H1 (cell line): ENCODE measurements at regions not wholly inside any gene's neighbourhood (a gene's known extent, or its start where the extent isn't known, plus 50 kb on each side); places are given as distances from the start of the nearest gene placed in this dataset.

Source experiments
- CTCF ChIA-PET: fragments of 300-600 bp; sonication (Branson Sonifier 250); formaldehyde crosslinking; loops from one replicate; lab custom pipeline; 2021; ENCODE audit not compliant: partially characterized antibody; lab: Charles Lee
- POLR2A ChIA-PET: fragments of 300-600 bp; sonication (Branson Sonifier 250); formaldehyde crosslinking; loops from one replicate; lab custom pipeline; 2021; ENCODE audit warnings: inconsistent platforms; ENCODE audit not compliant: partially characterized antibody; lab: Charles Lee
- DNase-seq, 2 experiments: peaks; one replicate each; pipeline versions ENCODE4 v3.0.0 to v3.0.0-alpha.2; 2010 to 2022; ENCODE audit warnings: low spot score in 2 of 2, low read depth in 1 of 2, mixed read lengths in 1 of 2
- FAIRE-seq: peaks from 2 replicates; lab custom pipeline; 2011; peaks lifted over from hg19 to GRCh38; lab: Jason Lieb, UNC
- H2AFZ ChIP-seq: 2 replicates; pipeline ENCODE4 v1.8.1; 2012; ENCODE audit warnings: low read length, inconsistent platforms
- H2AK5ac ChIP-seq: 2 replicates; pipeline ENCODE4 v1.6.1; 2013; ENCODE audit warnings: low read depth, low read length
- H2BK120ac ChIP-seq: replicated peaks from 2 replicates; pipeline ENCODE3; 2013; ENCODE audit warnings: low read depth, low read length, inconsistent platforms
- H2BK12ac ChIP-seq: 2 replicates; pipeline ENCODE4 v1.6.1; 2013; ENCODE audit warnings: low read depth, low read length
- H2BK15ac ChIP-seq: 2 replicates; pipeline ENCODE4 v1.6.1; 2013; ENCODE audit warnings: low read length
- H2BK20ac ChIP-seq: 2 replicates; pipeline ENCODE4 v1.6.1; 2013; ENCODE audit warnings: low read length
- H2BK5ac ChIP-seq: 2 replicates; pipeline ENCODE4 v1.6.1; 2013; ENCODE audit warnings: low read depth, low read length
- H3K14ac ChIP-seq: 2 replicates; pipeline ENCODE4 v1.6.1; 2013; ENCODE audit warnings: inconsistent platforms; ENCODE audit not compliant: insufficient read length
- H3K18ac ChIP-seq: 2 replicates; pipeline ENCODE4 v1.6.1; 2013; ENCODE audit warnings: low read length; ENCODE audit errors: extremely low read depth
- H3K23ac ChIP-seq: 2 replicates; pipeline ENCODE4 v1.6.1; 2013; ENCODE audit warnings: inconsistent platforms; ENCODE audit not compliant: insufficient read length
- H3K23me2 ChIP-seq: 2 replicates; pipeline ENCODE4 v1.6.1; 2013; ENCODE audit warnings: low read depth, low read length
- H3K27ac ChIP-seq: 2 replicates; pipeline ENCODE4 v1.6.1; 2011; ENCODE audit warnings: low read depth, low read length, inconsistent platforms
- H3K27me3 ChIP-seq, 4 experiments: replicated peaks in 1 of 4; 1 replicate in 1 of 4; 2 replicates in 3 of 4; pipeline versions ENCODE4 v1.6.1 to v1.8.1; 2011 to 2013; ENCODE audit warnings: low read length in 3 of 4, mild to moderate bottlenecking in 3 of 4, inconsistent platforms in 2 of 4, mixed read lengths in 2 of 4, moderate library complexity in 1 of 4; ENCODE audit not compliant: control insufficient read depth in 3 of 4, insufficient read depth in 3 of 4; ENCODE audit errors: extremely low read depth in 1 of 4
- H3K36me3 ChIP-seq, 4 experiments: 2 replicates each; pipeline versions ENCODE4 v1.6.1 to v1.8.1; 2011 to 2013; ENCODE audit warnings: mild to moderate bottlenecking in 4 of 4, low read length in 3 of 4, moderate library complexity in 2 of 4, control low read depth in 1 of 4, inconsistent platforms in 1 of 4; ENCODE audit not compliant: insufficient read depth in 4 of 4, control insufficient read depth in 2 of 4
- H3K4ac ChIP-seq: replicated peaks from 2 replicates; pipeline ENCODE3; 2013; ENCODE audit warnings: low read length, low read depth, mixed read lengths, inconsistent platforms; ENCODE audit not compliant: insufficient read length
- H3K4me1 ChIP-seq, 4 experiments: replicated peaks in 1 of 4; 1 replicate in 1 of 4; 2 replicates in 3 of 4; pipeline versions ENCODE4 v1.6.1 to v1.8.1; 2011 to 2013; ENCODE audit warnings: low read length in 3 of 4, inconsistent platforms in 2 of 4, mixed read lengths in 1 of 4; ENCODE audit not compliant: insufficient read depth in 4 of 4, control insufficient read depth in 3 of 4
- H3K4me2 ChIP-seq, 2 experiments: 2 replicates each; pipeline versions ENCODE4 v1.6.1 to v1.8.1; 2011 to 2013; ENCODE audit warnings: low read depth in 2 of 2, low read length in 2 of 2, control low read depth in 1 of 2, inconsistent platforms in 1 of 2, mild to moderate bottlenecking in 1 of 2; ENCODE audit not compliant: insufficient read depth in 1 of 2
- H3K4me3 ChIP-seq, 4 experiments: fragments of 200-600, 300-600 bp in 1 of 4; sonication (generic), shearing (Covaris generic), sonication (Bioruptor Twin) in 1 of 4; 2 replicates each; pipeline versions ENCODE4 v1.5.1 to v1.8.1; 2011 to 2016; ENCODE audit warnings: low read length in 4 of 4, low read depth in 3 of 4, control low read depth in 2 of 4, inconsistent platforms in 2 of 4, mild to moderate bottlenecking in 2 of 4, mixed read lengths in 1 of 4, moderate library complexity in 1 of 4; ENCODE audit not compliant: insufficient read depth in 2 of 4; ENCODE audit errors: extremely low read depth in 1 of 4
- H3K56ac ChIP-seq: replicated peaks from 2 replicates; pipeline ENCODE3; 2013; ENCODE audit warnings: low read depth, mild to moderate bottlenecking, mixed read lengths, low read length, inconsistent platforms; ENCODE audit not compliant: insufficient read length
- H3K79me1 ChIP-seq: 2 replicates; pipeline ENCODE4 v1.6.1; 2013; ENCODE audit warnings: low read depth, low read length, control low read depth
- H3K79me2 ChIP-seq, 2 experiments: 2 replicates each; pipeline versions ENCODE4 v1.6.1 to v1.8.1; 2012 to 2013; ENCODE audit warnings: low read length in 2 of 2, mild to moderate bottlenecking in 2 of 2, inconsistent platforms in 1 of 2; ENCODE audit not compliant: insufficient read depth in 2 of 2, control insufficient read depth in 1 of 2
- H3K9ac ChIP-seq, 4 experiments: replicated peaks in 1 of 4; 1 replicate in 1 of 4; 2 replicates in 3 of 4; pipeline versions ENCODE4 v1.6.1 to v1.8.1; 2011 to 2013; ENCODE audit warnings: low read depth in 3 of 4, low read length in 3 of 4, control low read depth in 2 of 4, mild to moderate bottlenecking in 2 of 4, moderate library complexity in 2 of 4, inconsistent platforms in 1 of 4; ENCODE audit errors: extremely low read depth in 1 of 4
- H3K9me3 ChIP-seq, 2 experiments: 2 replicates each; pipeline versions ENCODE4 v1.6.1 to v1.8.1; 2012 to 2013; ENCODE audit warnings: mild to moderate bottlenecking in 2 of 2, moderate library complexity in 2 of 2, control low read depth in 1 of 2, inconsistent platforms in 1 of 2, low read depth in 1 of 2, low read length in 1 of 2, mixed read lengths in 1 of 2; ENCODE audit not compliant: insufficient read depth in 2 of 2
- H4K20me1 ChIP-seq, 2 experiments: replicated peaks in 1 of 2; 2 replicates each; pipeline versions ENCODE3 to v1.8.1; 2011 to 2013; ENCODE audit warnings: inconsistent platforms in 2 of 2, low read length in 2 of 2, mild to moderate bottlenecking in 1 of 2; ENCODE audit not compliant: insufficient read depth in 2 of 2, control insufficient read depth in 1 of 2
- H4K5ac ChIP-seq: 2 replicates; pipeline ENCODE4 v1.6.1; 2013; ENCODE audit warnings: low read length, low read depth, mixed read lengths, inconsistent platforms; ENCODE audit not compliant: insufficient read length
- H4K8ac ChIP-seq: 2 replicates; pipeline ENCODE4 v1.8.0; 2013; ENCODE audit warnings: mild to moderate bottlenecking, moderate library complexity, low read length, inconsistent platforms; ENCODE audit not compliant: insufficient read depth; ENCODE audit errors: extremely low read depth
- H4K91ac ChIP-seq: replicated peaks from 2 replicates; pipeline ENCODE3; 2013; ENCODE audit warnings: low read length, mixed read lengths, inconsistent platforms; ENCODE audit not compliant: insufficient read length
- ASH2L ChIP-seq: fragments of 200-600, 300-600 bp; sonication (generic); IDR thresholded peaks from one replicate; pipeline ENCODE4 v1.7.1; 2017; ENCODE audit warnings: low read length
- CTCF ChIP-seq, 3 experiments: IDR thresholded peaks; 1 replicate in 2 of 3; 2 replicates in 1 of 3; pipeline versions ENCODE4 v1.5.1 to v1.6.1; 2011; ENCODE audit warnings: low read length in 3 of 3, mild to moderate bottlenecking in 3 of 3, inconsistent platforms in 2 of 3, low read depth in 1 of 3, moderate library complexity in 1 of 3; ENCODE audit not compliant: insufficient read depth in 1 of 3; ENCODE audit errors: control extremely low read depth in 1 of 3
- FOSL1 ChIP-seq: IDR thresholded peaks from 2 replicates; pipeline ENCODE4 v1.6.1; 2011; ENCODE audit warnings: mild to moderate bottlenecking, low read depth, low read length, moderate library complexity; ENCODE audit not compliant: insufficient read depth
- JUND ChIP-seq: IDR thresholded peaks from 2 replicates; pipeline ENCODE4 v1.6.1; 2011; ENCODE audit warnings: mild to moderate bottlenecking, improper control_type of control experiment, low read length
- KDM5A ChIP-seq: fragments of 200-600 bp; IDR thresholded peaks from 2 replicates; pipeline ENCODE4 v1.7.1; 2012; ENCODE audit warnings: mild to moderate bottlenecking, low read length, inconsistent platforms, mixed read lengths
- NRF1 ChIP-seq: IDR thresholded peaks from 2 replicates; pipeline ENCODE4 v1.6.1; 2011; ENCODE audit warnings: mild to moderate bottlenecking, low read depth, low read length, improper control_type of control experiment
- POLR2A ChIP-seq, 2 experiments: IDR thresholded peaks; 1 replicate in 1 of 2; 2 replicates in 1 of 2; pipeline ENCODE4 v1.6.1; 2011; ENCODE audit warnings: low read depth in 2 of 2, low read length in 2 of 2, mild to moderate bottlenecking in 2 of 2; ENCODE audit errors: control extremely low read depth in 1 of 2
- POU5F1 ChIP-seq: IDR thresholded peaks from 2 replicates; pipeline ENCODE4 v1.6.1; 2011; ENCODE audit warnings: low read depth, mild to moderate bottlenecking, low read length, moderate library complexity
- RXRA ChIP-seq: IDR thresholded peaks from 2 replicates; pipeline ENCODE4 v1.6.1; 2011; ENCODE audit warnings: low read depth, mild to moderate bottlenecking, low read length, moderate library complexity; ENCODE audit not compliant: insufficient read depth
- SIRT6 ChIP-seq: IDR thresholded peaks from one replicate; pipeline ENCODE4 v1.7.1; 2012; ENCODE audit warnings: low read length, inconsistent platforms
- TAF1 ChIP-seq: IDR thresholded peaks from 2 replicates; pipeline ENCODE4 v1.6.1; 2011; ENCODE audit warnings: mild to moderate bottlenecking, low read depth, low read length
- TAF7 ChIP-seq: optimal IDR thresholded peaks from 2 replicates; pipeline ENCODE3; 2011; ENCODE audit warnings: low read depth, mild to moderate bottlenecking, inconsistent platforms, low read length, moderate library complexity, borderline replicate concordance
- YY1 ChIP-seq: IDR thresholded peaks from 2 replicates; pipeline ENCODE4 v1.6.1; 2011; ENCODE audit warnings: low read depth, mild to moderate bottlenecking, low read length
- WGBS, 2 experiments: shearing (Covaris generic) in 1 of 2; methylation state at CpG; one replicate each; pipeline versions ENCODE4 v1.1.6 to v1.1.7; 2013 to 2015; ENCODE audit warnings: low lambda C conversion rate in 2 of 2, mixed read lengths in 2 of 2, inconsistent platforms in 1 of 2, low coverage in 1 of 2, missing lambda C conversion rate in 1 of 2; ENCODE audit not compliant: insufficient replicate concordance in 2 of 2, insufficient coverage in 1 of 2, insufficient read length in 1 of 2; ENCODE audit errors: extremely low coverage in 1 of 2, missing lambda C conversion rate in 1 of 2; 5-methylcytosine and 5-hydroxymethylcytosine counted together

- Histone ChIP-seq H2BK5ac (no peak overlapping the region), H3K27me3 (no peaks in the 10 kb centered on the region), H3K23me2 (no peaks in the 10 kb centered on the region), H4K91ac (no peak overlapping the region), H2BK15ac (no peak overlapping the region), H3K9ac (no peak overlapping the region), H3K18ac (no peak overlapping the region), H3K9me3 (no peaks in the 10 kb centered on the region), H4K20me1 (no peaks in the 10 kb centered on the region), H3K14ac (no peak overlapping the region), H3K4ac (no peak overlapping the region), H2BK12ac (no peak overlapping the region), H2BK20ac (no peak overlapping the region), H3K4me2 (no peak overlapping the region), H3K36me3 (no peaks in the 10 kb centered on the region), H3K27ac (no peak overlapping the region)
- DNase-seq: no peak
- WGBS, 2 experiments: 89% methylated on average over 6 of the region's 6 CpGs; no CpG with 5 or more reads in 1 of the 2 experiments
- FAIRE-seq: no peak
- no peak for TF ChIP-seq FOSL1
- no peak for TF ChIP-seq POU5F1
- no peak for TF ChIP-seq SIRT6
- no peak for TF ChIP-seq YY1
- TF ChIP-seq NRF1: no peak
- no peak for TF ChIP-seq POLR2A (IDR thresholded peaks at IDR 0.05; ENCODE audit: control extremely low read depth in 1 of 2, low read depth in 2 of 2, low read length in 2 of 2)
- no peak for TF ChIP-seq CTCF (IDR thresholded peaks at IDR 0.05; ENCODE audit: control extremely low read depth in 1 of 3, insufficient read depth in 1 of 3, low read depth in 1 of 3, low read length in 3 of 3)
- TF ChIP-seq JUND: no peak
- TF ChIP-seq ASH2L: no peak
- TF ChIP-seq KDM5A: no peak
- no peak for TF ChIP-seq RXRA
- TF ChIP-seq TAF7: no peak
- TF ChIP-seq TAF1: no peak
- TF ChIP-seq, all 59 proteins: peak for 0
- Histone ChIP-seq H3K79me2 (no peaks in the 10 kb centered on the region), H3K4me1 (no peaks in the 10 kb centered on the region), H2BK120ac (no peak overlapping the region), H4K5ac (no peak overlapping the region), H3K56ac (no peak overlapping the region), H2AFZ (no peak overlapping the region), H3K79me1 (no peaks in the 10 kb centered on the region), H3K23ac (no peak overlapping the region), H2AK5ac (no peak overlapping the region), H3K4me3 (no peak overlapping the region), H4K8ac (no peak overlapping the region)
- ChIA-PET CTCF (interaction anchor here (0.6 kb wide), 1 partner anchor 83 kb away, joined by 4 read pairs; no protein-coding TSS in a partner anchor), POLR2A (no interaction called here)
These were observed 76.4 kb downstream of the MBL2 start for GRCh38 chr10:52696232-52696631.
